C4-2B (cell line): ENCODE measurements at regions not wholly inside any gene's neighbourhood (a gene's known extent, or its start where the extent isn't known, plus 50 kb on each side); places are given as distances from the start of the nearest gene placed in this dataset.
A peak's percentile ranks its signal among the peaks of the same experiment; 100 is the strongest.

Experiments used
- H3K27ac ChIP-seq: fragments of 450-650 bp; 2 replicates; pipeline ENCODE4 v1.5.1; 2017
- ZFX ChIP-seq: fragments of 450-650 bp; IDR thresholded peaks from 2 replicates; pipeline ENCODE4 v1.6.1; 2017
- TF ChIP-seq, protein P1 (sequence below): fragments of 450-650 bp; conservative IDR thresholded peaks from 2 replicates; pipeline ENCODE4 v1.5.1; 2017; ENCODE audit warnings: mild to moderate bottlenecking

GRCh38 chr2:67221266-67221665 lies 175.9 kb upstream of the ETAA1 start:
- TF ChIP-seq ZFX: no peak
- TF ChIP-seq, protein P1, sequence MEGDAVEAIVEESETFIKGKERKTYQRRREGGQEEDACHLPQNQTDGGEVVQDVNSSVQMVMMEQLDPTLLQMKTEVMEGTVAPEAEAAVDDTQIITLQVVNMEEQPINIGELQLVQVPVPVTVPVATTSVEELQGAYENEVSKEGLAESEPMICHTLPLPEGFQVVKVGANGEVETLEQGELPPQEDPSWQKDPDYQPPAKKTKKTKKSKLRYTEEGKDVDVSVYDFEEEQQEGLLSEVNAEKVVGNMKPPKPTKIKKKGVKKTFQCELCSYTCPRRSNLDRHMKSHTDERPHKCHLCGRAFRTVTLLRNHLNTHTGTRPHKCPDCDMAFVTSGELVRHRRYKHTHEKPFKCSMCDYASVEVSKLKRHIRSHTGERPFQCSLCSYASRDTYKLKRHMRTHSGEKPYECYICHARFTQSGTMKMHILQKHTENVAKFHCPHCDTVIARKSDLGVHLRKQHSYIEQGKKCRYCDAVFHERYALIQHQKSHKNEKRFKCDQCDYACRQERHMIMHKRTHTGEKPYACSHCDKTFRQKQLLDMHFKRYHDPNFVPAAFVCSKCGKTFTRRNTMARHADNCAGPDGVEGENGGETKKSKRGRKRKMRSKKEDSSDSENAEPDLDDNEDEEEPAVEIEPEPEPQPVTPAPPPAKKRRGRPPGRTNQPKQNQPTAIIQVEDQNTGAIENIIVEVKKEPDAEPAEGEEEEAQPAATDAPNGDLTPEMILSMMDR: no peak
- H3K27ac ChIP-seq: no peak overlapping the region

- H3K27ac ChIP-seq: no peak overlapping the region
- TF ChIP-seq ZFX: no peak
- TF ChIP-seq, protein P1: no peak
Observed at GRCh38 chr2:67225287-67225973, 171.7 kb upstream of the ETAA1 start.

- H3K27ac ChIP-seq: no peak overlapping the region
- no peak for TF ChIP-seq ZFX
- TF ChIP-seq, protein P1: no peak
Observed at GRCh38 chr2:67229706-67230105, 167.4 kb upstream of the ETAA1 start.

DNA sequence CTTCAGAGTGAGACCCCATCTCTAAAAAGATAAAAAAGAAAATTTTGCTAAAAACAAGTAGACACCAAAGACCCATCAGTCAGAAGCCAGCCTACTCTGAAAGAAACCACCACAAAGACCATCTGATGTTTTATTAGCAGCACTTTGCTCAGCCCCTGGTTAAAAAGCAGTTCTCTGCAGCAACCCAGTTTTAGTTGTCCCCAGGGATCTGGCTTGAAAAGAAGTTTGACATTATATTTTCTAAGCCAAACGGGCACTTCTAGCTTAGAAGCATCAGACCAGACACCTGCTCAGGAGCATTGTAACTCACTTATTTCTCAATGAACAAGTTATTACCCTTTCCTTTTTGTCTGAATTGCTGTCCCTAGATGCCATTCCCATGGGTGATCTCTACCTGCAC lies 164.2 kb upstream of the ETAA1 start:
- no peak for TF ChIP-seq ZFX
- TF ChIP-seq, protein P1: no peak
- no peak overlapping the region for H3K27ac ChIP-seq

DNA sequence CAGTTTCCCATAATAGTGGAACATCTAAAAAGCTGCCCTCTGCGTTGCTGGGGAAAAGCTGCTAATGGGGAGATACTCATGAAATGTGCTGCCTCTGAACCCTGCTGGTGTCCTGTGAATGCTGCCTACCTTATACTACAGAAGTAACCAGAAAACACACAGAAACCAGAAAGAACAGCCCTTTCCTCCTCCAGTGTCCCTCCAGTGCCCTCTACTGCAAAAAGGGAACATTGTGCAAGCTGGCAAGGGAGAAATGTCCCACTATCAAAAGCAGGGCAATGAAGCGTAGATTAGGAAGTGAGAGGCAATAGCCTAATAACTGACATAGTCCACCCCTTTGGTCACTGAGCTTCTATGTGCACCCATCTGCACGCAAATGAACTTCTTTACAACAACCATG lies 162.7 kb upstream of the ETAA1 start:
- H3K27ac ChIP-seq: no peak overlapping the region
- no peak for TF ChIP-seq ZFX
- TF ChIP-seq, protein P1: peak; percentile 35

DNA sequence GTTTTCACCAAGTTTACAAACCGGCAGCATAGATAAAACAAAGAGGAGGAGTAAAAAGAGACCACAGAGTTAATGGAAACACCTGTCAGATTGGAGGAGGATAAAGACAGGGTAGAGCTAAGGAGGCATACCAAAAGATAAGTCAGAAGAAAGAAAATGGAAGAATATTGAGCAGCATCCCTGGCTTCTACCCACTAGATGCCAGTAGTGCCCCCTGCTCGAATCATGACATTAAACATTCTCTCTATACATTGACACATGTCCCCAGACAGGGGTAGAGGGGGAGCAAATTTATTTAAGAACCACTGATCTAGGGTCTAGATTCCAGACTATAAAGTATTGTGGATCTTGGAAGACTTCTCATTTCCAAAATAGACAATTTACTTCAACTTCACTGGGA lies 159.8 kb upstream of the ETAA1 start:
- no peak overlapping the region for H3K27ac ChIP-seq
- no peak for TF ChIP-seq ZFX
- TF ChIP-seq, protein P1: no peak

- TF ChIP-seq ZFX: no peak
- TF ChIP-seq, protein P1: no peak
- no peak overlapping the region for H3K27ac ChIP-seq
Observed at GRCh38 chr2:67240507-67240906, 156.6 kb upstream of the ETAA1 start.
